ENCODE measurements at regions not wholly inside any gene's neighbourhood (a gene's known extent, or its start where the extent isn't known, plus 50 kb on each side); places are given as distances from the start of the nearest gene placed in this dataset.
"Not testable (repeated sequence)": the region's sequence is repeated elsewhere in the genome, so short reads cannot be mapped to it uniquely, and the experiment has no call there.

GRCh38 chr16:59121411-59122261 lies 387.5 kb upstream of the GOT2 start:
- Mint-ChIP-seq H3K9me3 (no peaks in the 10 kb centered on the region), H3K4me3 (no peak overlapping the region), H3K4me1 (no peaks in the 10 kb centered on the region), H3K27ac (no peak overlapping the region), H3K27me3 (no peaks in the 10 kb centered on the region), H3K36me3 (no peaks in the 10 kb centered on the region)
- no peak for DNase-seq (ENCODE audit: low spot score in 2 of 2)
- no peak for ATAC-seq (ENCODE audit: low read depth)

- H3K9me3 Mint-ChIP-seq = no peaks in the 10 kb centered on the region
- no peaks in the 10 kb centered on the region for H3K4me1 Mint-ChIP-seq
- no peak overlapping the region for H3K27ac Mint-ChIP-seq
- H3K36me3 Mint-ChIP-seq = no peaks in the 10 kb centered on the region
- ATAC-seq (ENCODE audit: low read depth) = no peak
- no peaks in the 10 kb centered on the region for H3K27me3 Mint-ChIP-seq
- no peak overlapping the region for H3K4me3 Mint-ChIP-seq
- DNase-seq (ENCODE audit: low spot score in 2 of 2) = no peak
These were observed 382.6 kb upstream of the GOT2 start for GRCh38 chr16:59116744-59117143.

- Mint-ChIP-seq H3K9me3 (peaks cover 3% of the 10 kb centered on the region), H3K27ac (no peak overlapping the region), H3K4me3 (no peak overlapping the region), H3K27me3 (no peaks in the 10 kb centered on the region), H3K4me1 (no peaks in the 10 kb centered on the region), H3K36me3 (no peaks in the 10 kb centered on the region)
- ATAC-seq (ENCODE audit: low read depth) (no peak), DNase-seq (ENCODE audit: low spot score in 2 of 2) (no peak)
These were observed 380.7 kb upstream of the GOT2 start for GRCh38 chr16:59114790-59115189.

GRCh38 chr16:59113004-59113670 lies 379.0 kb upstream of the GOT2 start:
- Mint-ChIP-seq H3K9me3 (peaks cover 3% of the 10 kb centered on the region), H3K27ac (no peak overlapping the region), H3K4me1 (no peaks in the 10 kb centered on the region)

GRCh38 chr16:59111280-59111679 lies 377.2 kb upstream of the GOT2 start:
- H3K36me3 Mint-ChIP-seq = no peaks in the 10 kb centered on the region
- no peak overlapping the region for H3K27ac Mint-ChIP-seq
- H3K4me3 Mint-ChIP-seq = no peak overlapping the region
- H3K4me1 Mint-ChIP-seq = no peaks in the 10 kb centered on the region
- ATAC-seq (ENCODE audit: low read depth) (no peak), DNase-seq (ENCODE audit: low spot score in 2 of 2) (no peak)
- peaks cover 3% of the 10 kb centered on the region for H3K9me3 Mint-ChIP-seq
- H3K27me3 Mint-ChIP-seq = no peaks in the 10 kb centered on the region

More at GRCh38 chr16:59113004-59113670, 379.0 kb upstream of the GOT2 start:
- Mint-ChIP-seq H3K27me3 (no peaks in the 10 kb centered on the region), H3K4me3 (no peak overlapping the region), H3K36me3 (no peaks in the 10 kb centered on the region)
- DNase-seq (ENCODE audit: low spot score in 2 of 2) (no peak), ATAC-seq (ENCODE audit: low read depth) (no peak)

- no peak for ATAC-seq (ENCODE audit: low read depth)
- no peak for DNase-seq (ENCODE audit: low spot score in 2 of 2)
- no peaks in the 10 kb centered on the region for H3K36me3 Mint-ChIP-seq
- peaks cover 3% of the 10 kb centered on the region for H3K9me3 Mint-ChIP-seq
- no peak overlapping the region for H3K4me3 Mint-ChIP-seq
- no peak overlapping the region for H3K27ac Mint-ChIP-seq
- H3K4me1 Mint-ChIP-seq = no peaks in the 10 kb centered on the region
- no peaks in the 10 kb centered on the region for H3K27me3 Mint-ChIP-seq
These were observed 374.3 kb upstream of the GOT2 start for GRCh38 chr16:59108374-59108773.

GRCh38 chr16:59096682-59097081 lies 362.6 kb upstream of the GOT2 start:
- H3K27me3 Mint-ChIP-seq = not testable (repeated sequence)

GRCh38 chr16:59090541-59090940 lies 356.4 kb upstream of the GOT2 start:
- Mint-ChIP-seq H3K9me3 (peaks cover 9% of the 10 kb centered on the region), H3K36me3 (no peaks in the 10 kb centered on the region), H3K4me3 (no peak overlapping the region), H3K27me3 (no peaks in the 10 kb centered on the region), H3K4me1 (no peaks in the 10 kb centered on the region), H3K27ac (no peak overlapping the region)
- ATAC-seq (ENCODE audit: low read depth) (no peak), DNase-seq (ENCODE audit: low spot score in 2 of 2) (no peak)

More at GRCh38 chr16:59096682-59097081, 362.6 kb upstream of the GOT2 start:
- ATAC-seq (ENCODE audit: low read depth); H3K4me3 Mint-ChIP-seq; H3K4me1 Mint-ChIP-seq; H3K9me3 Mint-ChIP-seq; H3K36me3 Mint-ChIP-seq; DNase-seq (ENCODE audit: low spot score in 2 of 2); H3K27ac Mint-ChIP-seq: not testable (repeated sequence)

GRCh38 chr16:59088431-59088830 lies 354.3 kb upstream of the GOT2 start:
- Mint-ChIP-seq H3K27ac (no peak overlapping the region), H3K4me1 (no peaks in the 10 kb centered on the region), H3K9me3 (peaks cover 13% of the 10 kb centered on the region), H3K27me3 (no peaks in the 10 kb centered on the region), H3K36me3 (no peaks in the 10 kb centered on the region), H3K4me3 (no peak overlapping the region)
- DNase-seq (ENCODE audit: low spot score in 2 of 2) (no peak), ATAC-seq (ENCODE audit: low read depth) (no peak)

GRCh38 chr16:59087641-59088040 lies 353.5 kb upstream of the GOT2 start:
- no peaks in the 10 kb centered on the region for H3K36me3 Mint-ChIP-seq
- DNase-seq (ENCODE audit: low spot score in 2 of 2) (no peak), ATAC-seq (ENCODE audit: low read depth) (no peak)
- no peak overlapping the region for H3K27ac Mint-ChIP-seq
- H3K27me3 Mint-ChIP-seq = no peaks in the 10 kb centered on the region
- H3K4me1 Mint-ChIP-seq = no peaks in the 10 kb centered on the region
- peaks cover 18% of the 10 kb centered on the region for H3K9me3 Mint-ChIP-seq
- H3K4me3 Mint-ChIP-seq = no peak overlapping the region

- no peaks in the 10 kb centered on the region for H3K27me3 Mint-ChIP-seq
- peaks cover 5% of the 10 kb centered on the region for H3K4me1 Mint-ChIP-seq
- H3K9me3 Mint-ChIP-seq = peaks cover 6% of the 10 kb centered on the region
- DNase-seq (ENCODE audit: low spot score in 2 of 2) (no peak), ATAC-seq (ENCODE audit: low read depth) (no peak)
- no peak overlapping the region for H3K27ac Mint-ChIP-seq
- H3K36me3 Mint-ChIP-seq = no peaks in the 10 kb centered on the region
- H3K4me3 Mint-ChIP-seq = no peak overlapping the region
These were observed 333.1 kb upstream of the GOT2 start for GRCh38 chr16:59067205-59067604.

- no peak overlapping the region for H3K4me3 Mint-ChIP-seq
- ATAC-seq (ENCODE audit: low read depth) = no peak
- no peaks in the 10 kb centered on the region for H3K4me1 Mint-ChIP-seq
- H3K27me3 Mint-ChIP-seq = no peaks in the 10 kb centered on the region
- H3K36me3 Mint-ChIP-seq = no peaks in the 10 kb centered on the region
- no peak for DNase-seq (ENCODE audit: low spot score in 2 of 2)
- no peak overlapping the region for H3K27ac Mint-ChIP-seq
- peaks cover 3% of the 10 kb centered on the region for H3K9me3 Mint-ChIP-seq
These were observed 326.1 kb upstream of the GOT2 start for GRCh38 chr16:59060207-59060606.

- Mint-ChIP-seq H3K36me3 (no peaks in the 10 kb centered on the region), H3K4me3 (no peak overlapping the region), H3K9me3 (peaks cover 3% of the 10 kb centered on the region), H3K4me1 (no peaks in the 10 kb centered on the region), H3K27ac (no peak overlapping the region), H3K27me3 (no peaks in the 10 kb centered on the region)
- no peak for ATAC-seq (ENCODE audit: low read depth)
- no peak for DNase-seq (ENCODE audit: low spot score in 2 of 2)
These were observed 324.1 kb upstream of the GOT2 start for GRCh38 chr16:59058250-59058649.

GRCh38 chr16:59053911-59054310 lies 319.8 kb upstream of the GOT2 start:
- Mint-ChIP-seq H3K27me3 (no peaks in the 10 kb centered on the region), H3K4me1 (no peaks in the 10 kb centered on the region), H3K27ac (no peak overlapping the region), H3K9me3 (peaks cover 6% of the 10 kb centered on the region), H3K36me3 (no peaks in the 10 kb centered on the region), H3K4me3 (no peak overlapping the region)
- no peak for ATAC-seq (ENCODE audit: low read depth)
- no peak for DNase-seq (ENCODE audit: low spot score in 2 of 2)

All from memory B cell (primary cell).